HG03135 (cell line): ENCODE measurements at regions not wholly inside any gene's neighbourhood (a gene's known extent, or its start where the extent isn't known, plus 50 kb on each side); places are given as distances from the start of the nearest gene placed in this dataset.
"Not testable (repeated sequence)": the region's sequence is repeated elsewhere in the genome, so short reads cannot be mapped to it uniquely, and the experiment has no call there.

ENCODE experiments used
- ATAC-seq: cut with Tn5 transposase; IDR thresholded peaks from one replicate; pipeline ENCODE4 v1.9.1; 2021; ENCODE audit warnings: mild to moderate bottlenecking, moderate library complexity; ENCODE audit not compliant: unreplicated experiment

DNA sequence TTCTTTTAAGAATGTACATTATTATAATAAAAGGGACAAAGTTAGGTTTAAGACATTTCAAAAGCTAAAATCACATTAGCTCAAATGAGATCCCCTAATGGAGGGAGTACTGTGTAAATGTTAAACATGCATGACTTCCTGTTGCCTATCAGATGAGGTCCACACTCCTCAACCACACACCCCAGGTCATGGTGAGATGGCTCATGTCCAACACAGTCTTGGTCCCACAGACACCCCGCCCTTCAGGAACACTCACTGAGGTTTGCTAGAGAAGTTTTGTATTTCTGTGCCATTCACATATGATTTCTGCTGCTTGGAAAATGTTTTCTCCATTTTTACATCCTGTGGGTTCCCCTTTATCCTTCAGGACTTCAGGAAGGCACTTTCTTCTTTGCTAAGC is 491.0 kb downstream of the SOX11 start:
- ATAC-seq = no peak

DNA sequence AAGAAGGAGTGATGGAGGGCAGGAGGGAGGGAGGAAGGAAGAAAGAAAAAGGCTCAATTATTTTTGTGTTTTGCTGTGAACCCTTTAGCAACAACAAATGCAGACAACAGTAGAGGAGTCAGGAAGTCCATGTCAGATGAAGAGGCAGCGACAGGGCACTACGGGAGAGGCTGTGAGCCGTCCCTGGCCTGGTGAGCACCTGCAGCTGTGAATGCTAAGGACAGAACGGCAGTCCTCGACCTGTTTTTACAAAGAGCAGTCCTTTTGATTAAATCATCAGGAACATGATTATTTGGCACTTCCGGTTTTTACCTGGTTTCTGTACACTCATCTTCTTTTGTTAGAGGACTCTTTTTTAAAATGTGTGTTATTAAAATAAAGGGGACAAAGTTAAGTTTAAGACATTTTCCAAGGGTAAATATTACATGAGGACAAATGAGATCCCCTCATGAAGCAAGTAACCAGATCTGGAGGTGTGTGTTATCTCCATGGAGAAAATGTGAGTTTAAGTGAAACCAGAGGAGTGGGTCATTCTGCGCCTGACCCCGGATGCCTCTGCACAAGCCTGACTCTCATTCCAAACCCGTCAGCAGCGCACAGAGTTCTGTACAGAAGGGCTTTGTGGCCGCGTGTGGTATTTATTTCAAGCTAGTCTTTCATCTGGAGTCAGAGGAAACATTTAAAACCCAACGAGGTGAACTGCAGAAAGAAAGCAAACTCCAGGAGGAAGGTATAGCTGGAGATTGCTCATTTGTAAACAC is 492.5 kb downstream of the SOX11 start:
- no peak for ATAC-seq

DNA sequence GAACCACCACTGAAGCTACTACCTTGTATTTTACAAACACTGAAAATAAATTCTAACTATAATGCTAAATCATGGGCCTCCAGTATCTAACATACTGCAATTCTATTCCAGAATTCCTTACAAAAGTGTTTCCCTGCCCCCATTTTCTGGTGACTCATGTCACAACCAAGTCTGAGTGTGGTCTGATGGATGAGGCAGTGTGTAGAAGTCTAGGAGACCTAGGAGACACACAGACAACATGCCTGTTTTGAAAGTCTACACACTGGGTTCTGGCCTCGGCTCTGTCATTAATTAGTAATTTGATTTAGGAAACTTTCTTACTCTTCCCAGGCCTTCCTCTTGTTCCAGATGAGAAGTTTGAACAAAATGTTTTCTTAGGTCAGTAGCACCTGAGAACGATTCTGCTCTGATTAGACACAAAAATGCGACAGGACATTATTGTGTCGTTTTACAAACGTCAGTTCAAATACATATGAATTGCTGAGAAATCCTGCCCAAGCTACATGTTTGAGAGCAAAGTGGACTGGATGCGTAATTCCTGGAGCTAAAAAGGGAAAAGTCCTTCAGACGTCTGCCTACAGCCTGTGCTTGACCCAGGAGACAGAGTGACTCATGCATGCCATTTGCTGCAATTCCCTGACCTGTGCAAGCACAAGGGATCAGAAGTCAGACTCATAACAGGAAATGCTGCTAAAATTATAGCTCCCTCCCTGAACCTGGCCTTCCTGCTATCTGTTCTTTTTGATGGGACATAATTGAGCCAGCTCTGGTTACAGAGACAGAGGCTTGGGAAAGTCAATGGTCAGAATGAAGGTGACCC is 494.4 kb downstream of the SOX11 start:
- no peak for ATAC-seq

DNA sequence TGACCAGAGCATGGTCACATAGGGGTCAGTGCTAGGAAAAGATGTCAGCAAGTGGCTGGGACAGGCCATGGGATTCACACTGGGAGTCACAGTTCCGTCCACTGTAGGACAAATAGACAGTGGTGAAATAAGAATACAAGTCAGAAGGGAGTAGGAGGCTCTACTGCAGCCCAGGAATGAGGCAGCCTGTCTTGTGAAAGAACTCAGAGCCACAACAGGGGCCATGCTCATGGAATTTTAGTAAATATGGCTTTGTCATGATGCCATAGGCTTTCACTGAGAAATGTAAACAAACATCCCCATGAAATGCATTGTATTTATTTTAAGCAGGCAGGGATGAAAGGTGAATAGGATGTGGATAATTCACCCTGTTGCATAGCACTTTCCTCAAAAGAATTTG is 504.3 kb downstream of the SOX11 start:
- ATAC-seq = no peak

DNA sequence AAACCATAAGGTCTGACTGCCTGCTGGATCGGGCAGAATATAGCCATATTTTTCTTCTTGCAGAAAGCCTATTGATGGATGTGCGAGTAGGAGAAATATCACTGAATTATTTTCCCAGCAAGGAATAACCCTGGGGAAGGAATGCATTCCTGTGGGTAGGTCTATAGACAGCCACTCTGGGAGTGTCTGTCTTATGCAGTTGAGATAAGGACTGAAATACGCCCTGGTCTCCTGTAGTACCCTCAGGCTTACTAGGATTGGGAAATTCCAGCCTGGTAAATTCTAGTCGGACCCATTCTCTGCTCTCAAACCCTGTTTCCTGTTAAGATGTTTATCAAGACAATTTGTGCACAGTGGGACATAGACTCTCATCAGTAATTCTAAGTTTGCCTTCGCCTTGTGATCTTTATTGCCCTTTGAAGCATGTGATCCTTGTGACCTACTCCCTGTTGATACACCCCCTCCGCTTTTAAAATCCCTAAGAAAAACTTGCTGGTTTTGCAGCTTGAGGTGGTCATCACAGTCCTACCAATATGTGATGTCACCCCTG is 506.3 kb downstream of the SOX11 start:
- not testable (repeated sequence) for ATAC-seq

DNA sequence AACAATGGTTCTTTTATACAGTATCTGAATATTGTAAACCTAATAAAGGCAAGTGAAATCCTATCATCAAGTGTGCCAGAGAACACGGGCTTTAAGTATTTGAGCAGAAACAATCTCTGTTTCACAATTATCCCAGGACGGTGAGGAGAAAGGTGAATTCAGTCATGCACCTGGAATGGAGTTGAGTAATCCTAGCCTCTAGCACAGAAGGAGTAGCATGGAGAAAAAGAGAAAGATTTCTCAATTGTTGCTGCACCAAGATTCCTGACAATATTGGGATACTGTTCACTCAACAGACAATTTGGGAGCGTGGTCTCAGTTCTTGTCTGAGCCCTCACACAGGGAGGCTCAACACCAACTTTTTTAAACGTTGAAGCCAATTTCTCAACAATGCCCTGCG is 510.6 kb downstream of the SOX11 start:
- no peak for ATAC-seq

DNA sequence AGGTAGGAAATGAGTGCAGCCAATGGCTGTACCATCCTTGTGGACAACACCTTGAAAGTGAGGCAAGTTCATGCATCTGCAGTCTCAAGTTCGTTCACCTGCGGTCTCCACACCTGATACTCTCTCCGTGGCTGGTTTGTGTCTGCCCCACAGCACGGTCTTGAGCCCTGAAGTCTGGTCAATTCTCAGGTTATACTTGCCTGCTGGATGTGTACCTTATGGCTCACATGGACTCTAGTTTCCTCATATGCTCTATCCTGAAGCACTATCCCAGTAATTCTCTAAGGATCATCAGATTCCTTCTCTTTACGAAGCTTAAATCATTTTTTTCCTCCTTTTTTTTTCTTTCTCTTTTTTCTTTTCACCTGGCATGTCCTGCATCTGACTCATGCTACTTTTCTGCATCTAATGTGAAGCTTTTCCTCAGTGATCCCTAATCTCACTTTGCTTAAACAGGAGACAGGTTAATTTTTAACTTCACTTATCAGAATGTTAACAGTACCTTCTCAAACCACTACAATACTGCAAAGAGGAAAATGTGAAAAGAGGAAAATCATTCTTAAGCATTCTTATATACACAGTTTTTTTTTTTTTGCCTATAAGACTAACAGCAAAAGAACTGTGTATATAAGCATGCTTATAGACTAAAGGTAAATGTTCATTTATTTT is 511.2 kb downstream of the SOX11 start:
- ATAC-seq = no peak

DNA sequence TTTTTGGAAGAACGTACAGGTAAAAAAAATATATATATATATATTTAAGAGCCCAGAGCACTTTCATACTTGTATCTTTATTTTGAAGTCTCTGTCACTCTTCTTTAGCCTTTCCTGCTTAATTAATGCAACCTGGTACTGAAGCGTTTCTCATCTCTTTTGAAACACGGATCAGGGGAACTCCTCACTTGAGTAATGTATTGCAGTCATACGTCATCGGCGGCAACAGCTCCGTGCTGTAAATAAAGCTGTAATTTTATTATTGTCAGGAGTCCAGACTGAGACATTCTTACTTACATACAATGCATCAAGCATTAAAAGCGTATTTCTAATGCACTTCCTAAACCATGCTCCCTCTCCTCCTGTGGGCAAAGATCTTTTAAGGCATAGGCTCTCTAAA is 514.7 kb downstream of the SOX11 start:
- ATAC-seq = no peak

DNA sequence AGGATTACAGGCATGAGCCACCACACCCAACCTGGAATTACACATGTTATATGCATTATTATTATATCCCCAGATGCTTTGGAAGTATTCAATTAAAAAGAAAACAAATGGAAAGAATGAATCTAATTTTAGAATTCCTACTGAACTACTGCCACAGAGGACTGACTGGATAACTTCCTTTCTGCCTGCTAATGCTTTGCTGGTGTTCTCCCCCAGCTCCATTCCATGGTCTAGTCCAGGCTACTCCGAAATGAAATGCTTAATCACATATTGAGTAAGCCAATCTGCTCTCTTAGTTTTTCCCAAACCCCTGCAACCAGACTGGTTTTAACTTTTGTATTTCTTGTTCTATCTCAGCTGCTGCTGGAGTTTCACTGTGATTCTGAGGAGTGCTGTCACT is 519.1 kb downstream of the SOX11 start:
- ATAC-seq = no peak

DNA sequence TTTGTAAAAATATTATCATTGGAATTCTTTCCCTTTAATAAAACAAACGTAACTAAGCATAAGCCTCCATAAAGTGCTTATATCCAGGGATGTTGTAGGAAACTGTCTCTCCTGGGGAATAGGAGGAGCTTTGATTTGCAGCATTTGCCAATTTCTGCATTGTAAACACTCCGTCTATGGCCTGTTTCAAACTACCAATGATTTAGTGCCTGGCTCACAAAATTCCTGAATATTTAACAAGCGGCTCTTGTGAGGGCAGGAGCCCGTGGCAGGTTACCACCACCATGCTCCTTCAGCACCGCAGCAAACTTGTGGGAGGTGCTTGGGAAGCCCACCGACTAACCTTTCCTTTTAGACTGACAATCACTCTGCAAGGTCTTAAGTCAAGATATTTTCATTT is 520.3 kb downstream of the SOX11 start:
- no peak for ATAC-seq

DNA sequence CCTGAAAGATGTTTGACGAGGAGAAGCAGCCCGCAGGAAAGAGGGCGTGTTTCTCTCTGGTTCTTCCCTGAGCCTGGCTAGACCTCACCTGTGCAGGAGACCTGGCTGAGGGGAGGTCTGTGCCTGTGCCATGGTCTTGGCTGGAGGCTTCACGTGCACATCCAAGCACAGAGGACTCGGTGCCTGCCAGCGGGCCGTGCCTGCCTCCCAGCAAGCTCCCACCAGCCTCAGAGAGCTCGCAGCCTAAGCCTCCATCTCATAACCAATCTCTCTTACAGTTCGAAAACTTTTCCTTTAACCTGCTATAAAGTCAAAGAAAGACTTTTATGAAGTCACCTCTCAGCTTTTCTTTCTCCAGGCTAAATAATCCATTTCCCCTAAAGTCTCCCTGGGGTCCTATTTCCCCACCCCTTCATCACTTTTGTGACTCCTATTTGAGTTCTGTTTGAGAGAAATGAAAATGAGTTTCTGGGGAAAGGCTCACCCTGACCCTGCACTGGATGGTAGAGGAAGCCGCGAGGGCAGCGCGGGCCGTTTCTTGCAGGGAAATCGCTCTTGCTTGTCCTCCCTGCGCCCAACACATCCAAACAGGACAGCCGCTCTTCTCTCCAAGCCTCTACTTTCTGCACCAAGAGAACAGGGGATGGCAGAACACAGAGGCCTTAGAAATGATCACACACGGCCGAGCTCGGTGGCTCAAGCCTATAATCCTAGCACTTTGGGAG is 521.0 kb downstream of the SOX11 start:
- no peak for ATAC-seq

DNA sequence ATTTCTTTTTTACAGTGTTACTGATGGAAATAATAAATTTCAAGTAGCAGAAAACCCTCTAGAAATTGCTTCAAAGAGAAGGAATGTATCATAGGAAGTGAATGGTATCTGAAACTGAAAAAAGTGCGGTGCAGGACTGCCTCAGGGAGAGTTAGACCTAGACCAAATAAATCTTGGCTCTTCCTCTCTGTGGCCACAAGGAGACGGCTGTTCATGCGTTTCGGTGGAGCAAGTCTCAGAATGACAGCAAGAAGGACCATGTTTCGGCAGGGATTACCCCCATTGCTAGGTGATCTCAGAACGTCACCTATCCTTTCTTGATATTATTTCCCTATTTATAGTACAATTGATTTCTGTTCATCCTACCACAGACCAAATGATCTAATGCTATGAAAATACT is 522.3 kb downstream of the SOX11 start:
- no peak for ATAC-seq

DNA sequence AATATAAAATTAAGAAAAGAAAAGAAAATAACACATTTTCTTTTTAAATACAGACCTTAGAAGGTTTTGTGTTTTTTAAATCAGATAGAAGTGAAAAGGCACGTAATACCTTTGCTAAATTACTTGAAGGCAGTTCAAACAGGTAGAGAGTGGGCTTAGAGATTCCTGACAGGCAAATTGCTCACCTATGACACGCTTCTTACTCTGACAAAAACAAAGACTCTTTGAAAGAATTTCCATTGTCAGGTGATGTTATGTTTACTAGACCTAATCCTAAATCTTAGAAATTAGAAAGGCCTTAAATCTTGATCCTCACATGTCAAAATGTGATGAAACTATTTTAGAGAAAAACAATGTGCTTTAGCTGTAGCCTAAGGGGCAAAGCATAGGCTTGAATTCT is 522.9 kb downstream of the SOX11 start:
- no peak for ATAC-seq

DNA sequence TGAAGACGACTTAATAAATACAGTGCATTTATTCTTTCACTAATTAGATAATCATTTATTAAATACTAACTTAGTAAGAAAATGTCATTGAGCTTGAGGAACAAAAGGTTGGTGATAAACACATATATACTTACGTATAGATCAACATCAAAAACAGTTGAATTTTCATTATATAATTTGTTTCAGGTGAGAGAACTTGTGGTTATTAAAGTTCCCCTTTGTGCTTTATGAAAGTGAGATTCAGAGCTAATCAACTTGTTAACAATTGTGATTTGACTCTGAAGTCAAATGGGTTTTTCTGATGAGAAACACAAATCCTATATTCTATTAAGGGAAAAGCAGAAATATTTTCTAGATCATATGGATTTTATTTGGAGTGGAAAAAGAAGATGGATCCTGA is 524.0 kb downstream of the SOX11 start:
- no peak for ATAC-seq

DNA sequence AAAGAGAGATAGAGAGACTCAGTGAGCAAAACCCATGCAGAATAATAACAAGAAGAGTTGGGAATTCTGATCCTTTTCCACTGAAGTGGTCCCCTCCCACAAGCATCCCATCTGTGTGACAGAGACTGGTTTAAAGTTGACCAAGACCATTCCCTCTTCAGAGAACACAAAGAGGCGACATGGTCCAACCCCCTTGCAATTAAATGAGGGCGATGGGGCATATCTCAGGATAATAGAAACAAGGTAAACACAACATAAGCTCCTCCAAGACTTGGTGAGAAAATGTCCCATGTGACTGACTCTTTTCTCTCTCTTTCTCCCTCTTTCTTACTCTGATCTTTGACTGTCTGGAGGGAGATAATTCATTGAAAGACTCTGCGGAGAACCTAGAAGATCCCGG is 526.7 kb downstream of the SOX11 start:
- ATAC-seq = no peak

DNA sequence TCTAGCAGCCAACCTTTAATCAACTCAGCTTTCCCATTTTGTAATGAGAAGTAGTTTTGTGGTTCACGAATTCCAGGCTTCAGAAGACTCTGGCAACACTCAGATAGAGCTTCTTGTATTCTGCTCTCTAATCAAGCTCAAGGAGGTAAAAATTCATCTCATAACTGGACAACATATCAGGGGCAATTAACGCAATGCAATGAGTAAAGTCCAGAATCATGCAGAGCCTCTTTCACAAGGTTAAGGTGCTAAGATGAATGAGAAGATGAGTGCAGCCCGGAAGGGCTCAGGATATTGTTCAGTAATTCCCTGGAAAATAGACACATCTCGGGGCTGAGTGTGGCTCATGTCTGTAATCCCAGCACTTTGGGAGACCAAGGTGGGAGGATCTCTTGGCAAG is 527.7 kb downstream of the SOX11 start:
- ATAC-seq = no peak

DNA sequence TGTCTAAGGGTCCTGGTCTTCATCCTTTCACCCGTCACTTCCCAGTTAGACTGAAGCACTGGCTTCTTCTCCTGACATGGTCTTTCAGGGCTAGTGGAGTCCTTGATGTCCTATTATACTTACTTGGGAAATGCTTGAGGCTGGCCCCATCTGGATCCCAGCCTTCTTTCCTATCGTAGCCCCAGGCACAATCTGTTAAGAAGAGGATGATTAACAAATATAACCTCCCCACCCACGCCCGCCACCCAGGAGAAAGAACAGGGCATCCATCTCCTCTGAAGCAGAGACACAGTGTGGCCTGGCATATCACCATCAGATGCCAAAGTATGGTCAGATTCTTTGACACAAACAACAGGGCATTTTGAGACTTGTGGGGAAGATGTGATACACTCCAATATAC is 530.1 kb downstream of the SOX11 start:
- ATAC-seq = no peak

DNA sequence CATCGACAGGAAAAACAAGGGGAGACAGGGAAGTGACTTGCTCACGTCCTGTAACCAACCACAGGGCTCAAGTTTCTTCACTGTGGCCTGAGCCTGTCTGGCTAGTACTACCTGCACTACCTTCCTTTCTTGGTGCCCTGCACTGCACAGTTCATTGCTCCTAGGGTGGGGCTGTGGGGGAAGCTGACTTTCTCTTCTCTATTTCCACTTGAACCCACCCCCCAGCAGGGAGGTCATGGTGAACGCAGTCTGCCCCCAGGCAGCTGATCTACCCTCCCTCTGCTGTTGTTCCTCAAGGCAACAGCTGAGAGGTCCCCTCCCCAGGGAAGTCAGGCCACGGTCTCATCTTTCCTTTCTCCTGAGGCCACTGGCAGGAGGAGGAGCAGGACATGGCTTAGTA is 532.1 kb downstream of the SOX11 start:
- ATAC-seq = no peak

DNA sequence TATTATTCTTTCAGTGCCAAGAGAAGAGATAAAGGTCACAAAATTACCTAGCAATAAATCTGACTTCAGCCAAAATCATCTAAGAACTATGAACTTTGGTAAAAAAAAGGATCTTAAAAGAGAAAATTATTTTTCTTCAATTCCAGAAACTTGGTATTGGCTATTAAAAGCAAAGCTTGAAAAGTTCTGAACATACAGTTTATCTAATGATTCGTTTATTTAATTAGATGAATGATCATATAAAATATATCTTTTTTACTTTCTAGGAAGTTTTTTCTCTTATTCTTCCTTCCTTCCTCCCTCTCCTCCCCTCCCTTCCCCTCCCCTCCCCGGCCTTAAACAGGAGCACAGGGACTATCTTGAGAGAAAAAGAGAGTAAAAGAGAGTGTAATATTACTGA is 536.1 kb downstream of the SOX11 start:
- ATAC-seq = no peak

DNA sequence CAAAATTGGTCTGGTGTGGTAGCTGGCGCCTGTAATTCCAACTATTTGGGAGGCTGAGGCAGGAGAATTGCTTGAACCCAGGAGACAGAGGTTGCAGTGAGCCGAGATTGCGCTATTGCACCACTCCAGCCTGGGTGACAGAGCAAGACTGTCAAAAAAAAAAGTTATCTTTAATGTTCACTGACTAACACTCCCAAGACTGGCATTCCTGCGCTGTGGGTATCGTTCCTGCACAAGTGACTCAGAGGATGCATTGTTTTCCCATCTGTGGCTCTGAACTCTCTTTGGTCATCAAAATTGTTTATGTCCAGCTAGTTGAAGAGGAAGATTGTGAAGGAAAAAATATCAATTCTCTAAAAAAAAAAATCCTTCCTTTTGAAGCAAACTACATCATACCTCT is 539.0 kb downstream of the SOX11 start:
- no peak for ATAC-seq

DNA sequence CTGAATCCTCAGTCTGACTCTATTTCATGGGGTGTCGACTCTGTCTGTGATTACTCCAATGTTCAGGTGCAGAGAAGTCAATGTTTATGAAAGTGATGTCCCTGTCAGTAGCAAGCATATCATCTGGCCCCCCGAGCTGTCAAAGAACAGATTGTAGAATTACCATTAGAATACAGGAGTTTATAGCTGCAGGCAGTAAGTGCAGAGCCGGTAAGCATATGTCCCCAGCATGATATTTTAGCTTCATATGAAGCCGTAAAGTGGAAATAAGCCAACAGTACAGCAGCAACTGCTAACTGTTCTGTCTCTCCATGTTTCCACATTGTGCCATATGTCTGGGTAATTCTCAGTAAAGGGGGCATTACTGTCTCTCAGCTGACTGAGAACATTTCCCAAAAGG is 541.8 kb downstream of the SOX11 start:
- no peak for ATAC-seq
